A673 (cell line): ENCODE measurements at regions not wholly inside any gene's neighbourhood (a gene's known extent, or its start where the extent isn't known, plus 50 kb on each side); places are given as distances from the start of the nearest gene placed in this dataset.

Experiments used
- CTCF ChIP-seq: fragments of 300-800, 200-600 bp; sonication (generic); conservative IDR thresholded peaks from 2 replicates; pipeline ENCODE4 v1.5.1; 2017; ENCODE audit warnings: low read depth, mild to moderate bottlenecking, antibody characterized with exemption, low read length, moderate library complexity, mixed read lengths
- EZH2 ChIP-seq: fragments of 200-600 bp; sonication (generic); IDR thresholded peaks from 2 replicates; pipeline ENCODE4 v1.6.1; 2017; ENCODE audit warnings: borderline replicate concordance, low read depth, mild to moderate bottlenecking, mixed read lengths, antibody characterized with exemption, low read length; ENCODE audit not compliant: poor library complexity, severe bottlenecking

- TF ChIP-seq CTCF, result no peak
- TF ChIP-seq EZH2, result no peak
Observed at GRCh38 chr2:57314682-57315081, 731.9 kb upstream of the VRK2 start.
